ENCODE measurements at regions not wholly inside any gene's neighbourhood (a gene's known extent, or its start where the extent isn't known, plus 50 kb on each side); places are given as distances from the start of the nearest gene placed in this dataset.
"Not testable (repeated sequence)": the region's sequence is repeated elsewhere in the genome, so short reads cannot be mapped to it uniquely, and the experiment has no call there.

DNA sequence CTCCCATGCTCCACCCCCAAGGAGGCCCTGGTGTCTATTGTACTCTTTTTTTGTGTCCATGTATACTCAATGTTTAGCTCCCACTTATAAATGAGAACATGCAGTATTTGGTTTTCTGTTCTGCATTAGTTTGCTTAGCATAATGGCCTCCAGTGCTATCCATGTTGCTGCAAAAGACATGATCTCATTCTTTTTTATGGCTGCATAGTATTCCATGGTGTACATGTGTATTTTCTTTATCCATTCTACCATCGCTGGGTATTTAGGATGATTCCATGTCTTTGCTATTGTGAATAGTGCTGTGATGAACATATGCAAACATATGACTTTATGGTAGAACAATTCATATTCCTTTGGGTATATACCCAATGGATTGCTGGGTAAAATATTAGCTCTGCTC, 138.1 kb upstream of the STK26 start:
- H3K23ac ChIP-seq (ENCODE audit: low read length in 2 of 2); H2AK5ac ChIP-seq (ENCODE audit: low read length, severe bottlenecking); H4K8ac ChIP-seq (ENCODE audit: low read length); H3K4me2 ChIP-seq (ENCODE audit: low read length, poor library complexity, severe bottlenecking); H3K4me1 ChIP-seq (ENCODE audit: control insufficient read depth, insufficient read depth, low read depth, low read length); H3K14ac ChIP-seq (ENCODE audit: low read length in 2 of 2); H3K4me3 ChIP-seq (ENCODE audit: insufficient read depth in 1 of 2, low read depth in 1 of 2, low read length in 2 of 2); H3K9ac ChIP-seq (ENCODE audit: low read length); DNase-seq; H2AFZ ChIP-seq (ENCODE audit: low read depth, low read length); H3K36me3 ChIP-seq (ENCODE audit: control insufficient read depth in 1 of 2, insufficient read depth in 2 of 2, low read depth in 1 of 2, low read length in 2 of 2); H2BK12ac ChIP-seq (ENCODE audit: low read length in 2 of 2); H3K9me3 ChIP-seq (ENCODE audit: control insufficient read depth, low read length); H3K27ac ChIP-seq (ENCODE audit: low read length, poor library complexity, severe bottlenecking); H2BK120ac ChIP-seq (ENCODE audit: low read depth, low read length); H3K4ac ChIP-seq (ENCODE audit: low read depth in 1 of 2, low read length in 2 of 2); H2BK5ac ChIP-seq (ENCODE audit: low read depth, low read length, poor library complexity, severe bottlenecking); H2BK15ac ChIP-seq (ENCODE audit: low read depth, poor library complexity, severe bottlenecking); H3K18ac ChIP-seq (ENCODE audit: low read depth in 1 of 2, low read length in 2 of 2); H3K79me1 ChIP-seq (replicated peaks; ENCODE audit: low read length, poor library complexity, severe bottlenecking); H4K91ac ChIP-seq (ENCODE audit: low read length): not testable (repeated sequence)
- peaks cover 0 to 28% of the 10 kb centered on the region in 2 experiments for H3K27me3 ChIP-seq (ENCODE audit: control insufficient read depth in 1 of 2, insufficient read depth in 1 of 2, low read length in 2 of 2)
- no CpG with 5 or more reads among the region's 1 CpG for WGBS

DNA sequence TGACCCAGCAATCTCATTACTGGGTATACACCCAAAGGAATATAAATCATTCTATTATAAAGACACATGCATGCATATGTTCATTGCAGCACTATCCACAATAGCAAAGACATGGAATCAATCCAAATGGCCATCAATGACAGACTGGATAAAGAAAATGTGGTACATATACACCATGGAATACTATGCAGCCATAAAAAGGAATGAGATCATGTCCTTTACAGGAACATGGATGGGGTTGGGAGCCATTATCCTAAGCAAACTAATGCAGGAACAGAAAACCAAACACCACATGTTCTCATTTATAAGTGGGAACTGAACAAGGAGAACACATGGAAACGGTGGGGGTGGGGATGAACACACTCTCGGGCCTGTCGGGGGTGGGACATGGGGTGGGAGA, 129.2 kb upstream of the STK26 start:
- H2BK120ac ChIP-seq (ENCODE audit: low read depth, low read length); H3K27ac ChIP-seq (ENCODE audit: low read length, poor library complexity, severe bottlenecking); H2BK12ac ChIP-seq (ENCODE audit: low read length in 2 of 2); H3K9me3 ChIP-seq (ENCODE audit: control insufficient read depth, low read length); H3K36me3 ChIP-seq (ENCODE audit: control insufficient read depth in 1 of 2, insufficient read depth in 2 of 2, low read depth in 1 of 2, low read length in 2 of 2); DNase-seq; H3K4me1 ChIP-seq (ENCODE audit: control insufficient read depth, insufficient read depth, low read depth, low read length); H4K91ac ChIP-seq (ENCODE audit: low read length); H3K4me3 ChIP-seq (ENCODE audit: insufficient read depth in 1 of 2, low read depth in 1 of 2, low read length in 2 of 2); H2AFZ ChIP-seq (ENCODE audit: low read depth, low read length); H3K14ac ChIP-seq (ENCODE audit: low read length in 2 of 2); H3K18ac ChIP-seq (ENCODE audit: low read depth in 1 of 2, low read length in 2 of 2); H3K4me2 ChIP-seq (ENCODE audit: low read length, poor library complexity, severe bottlenecking); H2AK5ac ChIP-seq (ENCODE audit: low read length, severe bottlenecking); H3K4ac ChIP-seq (ENCODE audit: low read depth in 1 of 2, low read length in 2 of 2); H4K8ac ChIP-seq (ENCODE audit: low read length); H2BK5ac ChIP-seq (ENCODE audit: low read depth, low read length, poor library complexity, severe bottlenecking); H3K23ac ChIP-seq (ENCODE audit: low read length in 2 of 2); H3K79me1 ChIP-seq (replicated peaks; ENCODE audit: low read length, poor library complexity, severe bottlenecking); H2BK15ac ChIP-seq (ENCODE audit: low read depth, poor library complexity, severe bottlenecking); H3K9ac ChIP-seq (ENCODE audit: low read length): not testable (repeated sequence)
- peaks cover 0 to 63% of the 10 kb centered on the region in 2 experiments for H3K27me3 ChIP-seq (ENCODE audit: control insufficient read depth in 1 of 2, insufficient read depth in 1 of 2, low read length in 2 of 2)
- WGBS: no CpG with 5 or more reads among the region's 3 CpGs

GRCh38 chrX:131894995-131895394, 128.1 kb upstream of the STK26 start:
- no peak overlapping the region for H2BK120ac ChIP-seq (ENCODE audit: low read depth, low read length)
- no peak overlapping the region for H2BK15ac ChIP-seq (ENCODE audit: low read depth, poor library complexity, severe bottlenecking)
- H3K4me3 ChIP-seq (ENCODE audit: insufficient read depth in 1 of 2, low read depth in 1 of 2, low read length in 2 of 2): no peak overlapping the region
- H2AK5ac ChIP-seq (ENCODE audit: low read length, severe bottlenecking): no peak overlapping the region
- H3K18ac ChIP-seq (ENCODE audit: low read depth in 1 of 2, low read length in 2 of 2): no peak overlapping the region
- no peak overlapping the region for H3K27ac ChIP-seq (ENCODE audit: low read length, poor library complexity, severe bottlenecking)
- H3K14ac ChIP-seq (ENCODE audit: low read length in 2 of 2): no peak overlapping the region
- H3K27me3 ChIP-seq (ENCODE audit: control insufficient read depth in 1 of 2, insufficient read depth in 1 of 2, low read length in 2 of 2): peaks cover 0 to 66% of the 10 kb centered on the region in 2 experiments
- no peak overlapping the region for H4K8ac ChIP-seq (ENCODE audit: low read length)
- no peak overlapping the region for H3K9ac ChIP-seq (ENCODE audit: low read length)
- WGBS: no CpG with 5 or more reads among the region's 1 CpG
- peak; percentile 82 for DNase-seq
- H2AFZ ChIP-seq (ENCODE audit: low read depth, low read length): no peak overlapping the region
- no peak overlapping the region for H2BK12ac ChIP-seq (ENCODE audit: low read length in 2 of 2)
- H3K36me3 ChIP-seq (ENCODE audit: control insufficient read depth in 1 of 2, insufficient read depth in 2 of 2, low read depth in 1 of 2, low read length in 2 of 2): no peaks in the 10 kb centered on the region
- H3K9me3 ChIP-seq (ENCODE audit: control insufficient read depth, low read length): no peaks in the 10 kb centered on the region
- no peaks in the 10 kb centered on the region for H3K79me1 ChIP-seq (replicated peaks; ENCODE audit: low read length, poor library complexity, severe bottlenecking)
- no peak overlapping the region for H3K23ac ChIP-seq (ENCODE audit: low read length in 2 of 2)
- H2BK5ac ChIP-seq (ENCODE audit: low read depth, low read length, poor library complexity, severe bottlenecking): no peak overlapping the region
- H3K4ac ChIP-seq (ENCODE audit: low read depth in 1 of 2, low read length in 2 of 2): no peak overlapping the region
- H3K4me1 ChIP-seq (ENCODE audit: control insufficient read depth, insufficient read depth, low read depth, low read length): no peaks in the 10 kb centered on the region
- H4K91ac ChIP-seq (ENCODE audit: low read length): no peak overlapping the region
- H3K4me2 ChIP-seq (ENCODE audit: low read length, poor library complexity, severe bottlenecking): no peak overlapping the region

- Histone ChIP-seq H3K9me3 (ENCODE audit: control insufficient read depth, low read length) (no peaks in the 10 kb centered on the region), H3K4me2 (ENCODE audit: low read length, poor library complexity, severe bottlenecking) (no peak overlapping the region), H3K4me3 (ENCODE audit: insufficient read depth in 1 of 2, low read depth in 1 of 2, low read length in 2 of 2) (no peak overlapping the region), H2AFZ (ENCODE audit: low read depth, low read length) (no peak overlapping the region), H2BK15ac (ENCODE audit: low read depth, poor library complexity, severe bottlenecking) (no peak overlapping the region), H3K27ac (ENCODE audit: low read length, poor library complexity, severe bottlenecking) (no peak overlapping the region), H4K91ac (ENCODE audit: low read length) (no peak overlapping the region), H2BK120ac (ENCODE audit: low read depth, low read length) (no peak overlapping the region), H3K9ac (ENCODE audit: low read length) (no peak overlapping the region), H3K23ac (ENCODE audit: low read length in 2 of 2) (no peak overlapping the region), H3K36me3 (ENCODE audit: control insufficient read depth in 1 of 2, insufficient read depth in 2 of 2, low read depth in 1 of 2, low read length in 2 of 2) (no peaks in the 10 kb centered on the region), H2BK5ac (ENCODE audit: low read depth, low read length, poor library complexity, severe bottlenecking) (no peak overlapping the region), H3K4me1 (ENCODE audit: control insufficient read depth, insufficient read depth, low read depth, low read length) (no peaks in the 10 kb centered on the region), H3K27me3 (ENCODE audit: control insufficient read depth in 1 of 2, insufficient read depth in 1 of 2, low read length in 2 of 2) (peaks cover 0 to 68% of the 10 kb centered on the region in 2 experiments), H4K8ac (ENCODE audit: low read length) (no peak overlapping the region), H3K79me1 (replicated peaks; ENCODE audit: low read length, poor library complexity, severe bottlenecking) (no peaks in the 10 kb centered on the region), H2AK5ac (ENCODE audit: low read length, severe bottlenecking) (no peak overlapping the region), H2BK12ac (ENCODE audit: low read length in 2 of 2) (no peak overlapping the region), H3K14ac (ENCODE audit: low read length in 2 of 2) (no peak overlapping the region), H3K18ac (ENCODE audit: low read depth in 1 of 2, low read length in 2 of 2) (no peak overlapping the region), H3K4ac (ENCODE audit: low read depth in 1 of 2, low read length in 2 of 2) (no peak overlapping the region)
- peak; percentile 45 for DNase-seq
- WGBS: 28% methylated on average over 3 of the region's 3 CpGs
Observed at GRCh38 chrX:131895807-131896206, 127.3 kb upstream of the STK26 start.
